ENCODE measurements at regions not wholly inside any gene's neighbourhood (a gene's known extent, or its start where the extent isn't known, plus 50 kb on each side); places are given as distances from the start of the nearest gene placed in this dataset.

GRCh38 chr10:43938810-43939209 lies 290.1 kb upstream of the ZNF32 start:
- TF ChIP-seq, protein P1, sequence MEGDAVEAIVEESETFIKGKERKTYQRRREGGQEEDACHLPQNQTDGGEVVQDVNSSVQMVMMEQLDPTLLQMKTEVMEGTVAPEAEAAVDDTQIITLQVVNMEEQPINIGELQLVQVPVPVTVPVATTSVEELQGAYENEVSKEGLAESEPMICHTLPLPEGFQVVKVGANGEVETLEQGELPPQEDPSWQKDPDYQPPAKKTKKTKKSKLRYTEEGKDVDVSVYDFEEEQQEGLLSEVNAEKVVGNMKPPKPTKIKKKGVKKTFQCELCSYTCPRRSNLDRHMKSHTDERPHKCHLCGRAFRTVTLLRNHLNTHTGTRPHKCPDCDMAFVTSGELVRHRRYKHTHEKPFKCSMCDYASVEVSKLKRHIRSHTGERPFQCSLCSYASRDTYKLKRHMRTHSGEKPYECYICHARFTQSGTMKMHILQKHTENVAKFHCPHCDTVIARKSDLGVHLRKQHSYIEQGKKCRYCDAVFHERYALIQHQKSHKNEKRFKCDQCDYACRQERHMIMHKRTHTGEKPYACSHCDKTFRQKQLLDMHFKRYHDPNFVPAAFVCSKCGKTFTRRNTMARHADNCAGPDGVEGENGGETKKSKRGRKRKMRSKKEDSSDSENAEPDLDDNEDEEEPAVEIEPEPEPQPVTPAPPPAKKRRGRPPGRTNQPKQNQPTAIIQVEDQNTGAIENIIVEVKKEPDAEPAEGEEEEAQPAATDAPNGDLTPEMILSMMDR (IDR thresholded peaks at IDR 0.05): no peak
- no peak for TF ChIP-seq POLR2A (IDR thresholded peaks at IDR 0.05)
